GM21528 (cell line): ENCODE measurements at regions not wholly inside any gene's neighbourhood (a gene's known extent, or its start where the extent isn't known, plus 50 kb on each side); places are given as distances from the start of the nearest gene placed in this dataset.
"Not testable (repeated sequence)": the region's sequence is repeated elsewhere in the genome, so short reads cannot be mapped to it uniquely, and the experiment has no call there.

Experiments
- ATAC-seq: cut with Tn5 transposase; IDR thresholded peaks from one replicate; pipeline ENCODE4 v1.9.1; 2021; ENCODE audit warnings: mild to moderate bottlenecking, moderate library complexity; ENCODE audit not compliant: unreplicated experiment, low FRiP score

- ATAC-seq = no peak
Measured at GRCh38 chr1:239955431-239955830, 136.3 kb upstream of the FMN2 start.

DNA sequence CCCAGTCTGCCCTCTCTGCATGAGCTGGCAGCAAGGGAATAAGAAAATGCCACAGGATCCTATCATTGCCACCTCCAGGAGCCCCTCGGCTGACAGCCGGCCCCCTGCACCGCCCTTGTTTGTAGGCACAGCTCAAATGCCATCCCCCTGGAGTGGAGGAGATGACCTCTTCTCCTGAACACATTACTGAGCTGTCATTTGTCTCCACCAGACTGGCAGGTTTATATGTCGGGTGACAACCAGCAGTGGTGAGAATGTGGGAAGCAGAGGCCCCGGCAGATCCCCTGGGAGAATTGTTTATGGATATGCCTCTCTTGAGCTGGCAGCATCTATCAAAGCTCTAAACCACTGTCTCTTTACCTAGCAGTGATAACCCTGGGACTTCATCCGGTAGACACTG, 135.4 kb upstream of the FMN2 start:
- ATAC-seq = no peak

- no peak for ATAC-seq
Measured at GRCh38 chr1:239958063-239958462, 133.6 kb upstream of the FMN2 start.

GRCh38 chr1:239960366-239960765, 131.3 kb upstream of the FMN2 start:
- no peak for ATAC-seq

DNA sequence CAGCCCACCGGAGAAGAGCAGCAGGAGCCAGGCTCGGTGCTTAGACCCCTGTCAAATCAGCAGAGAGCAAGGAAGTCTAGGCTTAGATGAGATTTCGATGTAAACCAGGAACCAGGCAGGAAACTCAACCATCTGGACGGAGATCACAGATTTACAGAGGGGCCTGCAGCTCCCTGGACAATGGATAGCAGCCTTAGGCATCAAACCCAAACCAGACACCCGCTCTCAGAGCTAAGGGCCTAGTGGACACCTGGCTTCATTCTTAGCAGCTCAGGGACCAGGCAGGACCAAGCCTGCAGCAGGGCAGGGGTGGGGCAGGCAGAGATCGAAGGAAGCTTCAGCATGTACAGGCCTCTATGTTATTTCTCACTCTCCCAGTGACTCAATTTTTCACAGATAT, 127.8 kb upstream of the FMN2 start:
- ATAC-seq = no peak

- ATAC-seq = peak; percentile 93
Measured at GRCh38 chr1:239976130-239976968, 115.3 kb upstream of the FMN2 start.

DNA sequence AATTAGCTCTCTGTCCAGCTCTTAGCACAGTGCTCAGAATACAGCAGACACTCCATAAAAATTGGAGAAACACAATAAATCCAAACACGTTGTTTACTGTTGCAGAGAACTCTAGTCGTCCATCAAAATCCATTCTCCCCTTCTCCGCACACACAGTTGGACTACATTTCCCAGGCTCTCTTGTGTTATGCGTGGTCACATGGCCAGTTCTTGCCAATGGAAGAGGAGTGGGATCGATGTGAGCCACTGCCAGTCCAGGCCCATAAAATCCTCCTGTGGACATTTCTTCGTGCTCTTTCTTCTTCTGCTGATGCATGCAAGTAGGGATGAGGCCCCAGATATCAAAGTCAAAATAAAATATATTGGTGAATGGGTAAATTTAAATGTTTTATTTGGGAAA, 114.3 kb upstream of the FMN2 start:
- ATAC-seq = no peak

GRCh38 chr1:239979456-239979855, 112.2 kb upstream of the FMN2 start:
- ATAC-seq = no peak

GRCh38 chr1:239982762-239983161, 108.9 kb upstream of the FMN2 start:
- no peak for ATAC-seq

DNA sequence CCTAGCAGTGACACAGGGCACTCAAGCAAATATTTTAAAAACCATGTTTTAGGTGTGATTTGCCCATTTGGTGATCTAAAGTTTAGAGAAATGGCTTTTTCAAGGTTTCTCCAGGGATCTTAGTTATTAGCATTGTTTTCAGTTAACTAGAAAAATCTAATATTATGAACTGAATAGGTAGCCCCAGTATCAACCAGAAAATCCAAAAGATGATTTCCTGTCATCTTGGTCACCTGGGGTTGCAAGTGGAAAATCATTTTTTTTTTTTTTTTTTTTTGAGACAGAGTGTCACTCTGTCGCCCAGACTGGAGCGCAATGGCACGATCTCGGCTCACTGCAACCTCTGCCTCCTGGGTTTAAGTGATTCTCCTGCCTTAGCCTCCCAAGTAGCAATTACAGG, 106.6 kb upstream of the FMN2 start:
- ATAC-seq = no peak

- ATAC-seq = no peak
Measured at GRCh38 chr1:239987103-239987745, 104.5 kb upstream of the FMN2 start.

GRCh38 chr1:239989990-239990389, 101.7 kb upstream of the FMN2 start:
- no peak for ATAC-seq

- not testable (repeated sequence) for ATAC-seq
Measured at GRCh38 chr1:239992566-239992965, 99.1 kb upstream of the FMN2 start.

GRCh38 chr1:239993366-239993765, 98.3 kb upstream of the FMN2 start:
- ATAC-seq = no peak

DNA sequence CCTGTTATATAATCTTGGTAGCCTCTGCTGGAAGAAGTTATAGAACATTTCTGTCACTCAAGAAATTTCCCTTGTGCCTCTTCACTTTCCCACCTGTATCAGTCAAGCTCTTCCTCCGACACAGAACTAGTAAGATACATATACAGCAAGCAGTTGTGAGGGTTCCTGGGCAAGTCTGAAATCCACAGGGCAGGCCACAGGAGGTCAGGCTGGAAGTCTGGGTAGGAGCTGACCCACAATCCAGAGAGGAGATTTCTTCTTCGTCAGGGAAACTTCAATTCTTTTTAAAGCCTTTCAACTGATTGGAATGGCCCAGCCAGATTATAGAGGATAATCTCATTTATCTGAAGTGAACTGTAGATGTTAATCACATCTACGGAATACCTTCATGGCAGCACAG, 96.4 kb upstream of the FMN2 start:
- no peak for ATAC-seq

DNA sequence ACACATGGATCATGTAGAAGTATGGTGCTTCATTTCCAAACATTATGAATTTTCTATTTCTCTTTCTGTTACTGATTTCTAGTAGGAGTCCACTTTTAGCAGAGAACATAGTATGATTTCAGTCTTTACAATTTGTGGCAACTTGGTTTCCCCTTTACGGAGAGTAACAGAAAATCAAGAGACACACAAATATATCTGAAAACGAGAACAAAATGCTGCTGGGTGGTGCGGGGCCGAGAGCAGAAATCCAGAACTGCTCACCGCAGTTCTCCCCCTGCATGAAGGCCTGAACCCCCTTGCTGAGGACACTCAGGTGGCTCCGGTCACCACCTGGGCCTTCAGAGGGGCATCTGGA, 94.5 kb upstream of the FMN2 start:
- ATAC-seq = no peak

GRCh38 chr1:239997515-239998311, 94.0 kb upstream of the FMN2 start:
- no peak for ATAC-seq

GRCh38 chr1:239998312-239998649, 93.4 kb upstream of the FMN2 start:
- no peak for ATAC-seq

DNA sequence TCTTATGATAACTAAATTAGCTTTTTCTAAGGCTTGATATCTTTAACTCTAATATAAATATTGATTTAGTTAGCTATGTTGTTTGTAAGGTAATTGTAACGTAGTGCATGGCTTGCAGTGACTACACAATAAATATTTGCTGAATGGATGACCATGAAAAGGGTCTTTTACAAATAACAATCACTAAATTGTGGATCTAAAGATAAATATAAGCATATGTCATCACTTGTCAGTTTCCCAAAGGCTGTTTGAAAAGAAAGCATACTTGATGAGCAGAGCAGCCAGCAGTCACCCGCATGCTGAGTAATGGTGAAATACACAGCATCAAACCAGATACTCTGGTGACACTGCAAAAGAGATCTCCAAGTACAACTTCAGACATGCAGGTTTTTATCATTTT, 92.5 kb upstream of the FMN2 start:
- ATAC-seq = no peak

- no peak for ATAC-seq
Measured at GRCh38 chr1:240000634-240001033, 91.0 kb upstream of the FMN2 start.

- ATAC-seq = no peak
Measured at GRCh38 chr1:240001177-240001740, 90.4 kb upstream of the FMN2 start.
